ENCODE measurements at regions not wholly inside any gene's neighbourhood (a gene's known extent, or its start where the extent isn't known, plus 50 kb on each side); places are given as distances from the start of the nearest gene placed in this dataset.

GRCh38 chr14:22024137-22024536 lies 350.5 kb upstream of the OR4E1 start:
- TF ChIP-seq CTCF (IDR thresholded peaks at IDR 0.05): no peak
- TF ChIP-seq POLR2A (IDR thresholded peaks at IDR 0.05): no peak
